ENCODE measurements at regions not wholly inside any gene's neighbourhood (a gene's known extent, or its start where the extent isn't known, plus 50 kb on each side); places are given as distances from the start of the nearest gene placed in this dataset.

DNA sequence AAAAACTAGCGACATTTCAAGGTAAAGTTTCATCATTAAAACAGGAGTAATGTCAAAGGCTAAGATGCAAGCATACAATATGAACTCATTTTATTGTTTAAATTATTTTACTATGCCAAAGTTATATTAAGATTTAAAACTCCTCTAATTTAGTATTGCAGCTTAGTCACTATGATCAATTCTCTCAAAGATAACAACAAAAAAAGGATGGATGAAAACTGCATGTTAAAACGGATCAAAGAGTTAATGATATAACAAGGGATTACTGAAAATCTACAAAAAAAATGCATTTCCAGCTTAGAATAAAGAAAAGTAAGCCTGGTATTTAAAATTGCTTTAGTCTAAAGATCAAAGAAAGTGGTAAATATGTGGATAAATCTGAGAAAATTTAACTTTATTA lies 587.8 kb upstream of the PCDH20 start:
- peaks cover 0 to 3% of the 10 kb centered on the region in 2 donors for H3K9me3 ChIP-seq
- no peak overlapping the region for H3K4me3 ChIP-seq
- TF ChIP-seq, protein P1, sequence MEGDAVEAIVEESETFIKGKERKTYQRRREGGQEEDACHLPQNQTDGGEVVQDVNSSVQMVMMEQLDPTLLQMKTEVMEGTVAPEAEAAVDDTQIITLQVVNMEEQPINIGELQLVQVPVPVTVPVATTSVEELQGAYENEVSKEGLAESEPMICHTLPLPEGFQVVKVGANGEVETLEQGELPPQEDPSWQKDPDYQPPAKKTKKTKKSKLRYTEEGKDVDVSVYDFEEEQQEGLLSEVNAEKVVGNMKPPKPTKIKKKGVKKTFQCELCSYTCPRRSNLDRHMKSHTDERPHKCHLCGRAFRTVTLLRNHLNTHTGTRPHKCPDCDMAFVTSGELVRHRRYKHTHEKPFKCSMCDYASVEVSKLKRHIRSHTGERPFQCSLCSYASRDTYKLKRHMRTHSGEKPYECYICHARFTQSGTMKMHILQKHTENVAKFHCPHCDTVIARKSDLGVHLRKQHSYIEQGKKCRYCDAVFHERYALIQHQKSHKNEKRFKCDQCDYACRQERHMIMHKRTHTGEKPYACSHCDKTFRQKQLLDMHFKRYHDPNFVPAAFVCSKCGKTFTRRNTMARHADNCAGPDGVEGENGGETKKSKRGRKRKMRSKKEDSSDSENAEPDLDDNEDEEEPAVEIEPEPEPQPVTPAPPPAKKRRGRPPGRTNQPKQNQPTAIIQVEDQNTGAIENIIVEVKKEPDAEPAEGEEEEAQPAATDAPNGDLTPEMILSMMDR (IDR thresholded peaks at IDR 0.05) = no peak

DNA sequence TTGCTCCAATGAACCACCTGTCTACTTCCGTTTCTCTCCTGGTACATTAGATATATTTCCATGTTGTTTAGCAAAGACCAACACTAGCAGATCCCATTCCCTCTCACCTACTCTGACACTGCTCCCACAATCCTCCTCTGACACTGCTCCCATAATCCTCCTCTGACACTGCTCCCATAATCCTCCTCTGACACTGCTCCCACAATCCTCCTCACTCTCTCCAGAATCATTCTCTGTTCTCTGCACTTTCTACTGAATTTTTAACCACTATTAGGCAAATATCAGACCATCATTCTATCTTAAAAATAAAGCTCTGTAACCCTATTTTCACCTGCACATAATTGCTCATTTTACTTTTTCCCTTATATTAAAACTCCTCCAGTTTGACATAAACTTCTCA lies 578.5 kb upstream of the PCDH20 start:
- Histone ChIP-seq H3K36me3 (no peaks in the 10 kb centered on the region), H3K27me3 (no peaks in the 10 kb centered on the region), H3K4me1 (no peaks in the 10 kb centered on the region), H3K9me3 (peaks cover 0 to 13% of the 10 kb centered on the region in 2 donors), H3K4me3 (no peak overlapping the region), H3K27ac (no peak overlapping the region)
- DNase-seq (ENCODE audit: low spot score) = no peak
- TF ChIP-seq, protein P1 (IDR thresholded peaks at IDR 0.05) = no peak

More for the DNA sequence above, 587.8 kb upstream of the PCDH20 start:
- Histone ChIP-seq H3K36me3 (no peaks in the 10 kb centered on the region), H3K27me3 (no peaks in the 10 kb centered on the region), H3K4me1 (no peaks in the 10 kb centered on the region), H3K27ac (no peak overlapping the region)
- DNase-seq (ENCODE audit: low spot score) = no peak

DNA sequence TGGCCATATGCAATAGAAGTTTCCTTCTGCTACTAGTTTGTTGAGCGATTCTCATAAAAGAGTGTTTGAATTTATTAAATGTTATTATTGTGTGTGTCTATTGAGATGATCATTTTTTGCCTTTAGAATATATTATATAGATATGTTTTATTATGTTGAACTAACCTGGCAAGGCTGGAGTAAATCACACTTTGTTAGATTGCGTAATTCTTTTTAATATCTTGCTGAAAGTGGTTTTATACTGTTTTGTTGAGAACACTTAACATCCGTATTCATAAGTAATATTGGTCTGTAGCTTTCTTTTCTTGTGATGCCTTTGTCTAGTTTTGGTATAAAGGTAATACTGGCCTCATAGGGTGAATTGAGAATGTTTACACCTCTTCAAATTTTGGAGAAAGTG lies 574.3 kb upstream of the PCDH20 start:
- TF ChIP-seq, protein P1 (IDR thresholded peaks at IDR 0.05) = no peak
- H3K27ac ChIP-seq = no peak overlapping the region
- H3K27me3 ChIP-seq = no peaks in the 10 kb centered on the region
- no peaks in the 10 kb centered on the region for H3K4me1 ChIP-seq
- no peak overlapping the region for H3K4me3 ChIP-seq
- no peak for DNase-seq (ENCODE audit: low spot score)
- no peaks in the 10 kb centered on the region for H3K36me3 ChIP-seq
- no peaks in the 10 kb centered on the region for H3K9me3 ChIP-seq

DNA sequence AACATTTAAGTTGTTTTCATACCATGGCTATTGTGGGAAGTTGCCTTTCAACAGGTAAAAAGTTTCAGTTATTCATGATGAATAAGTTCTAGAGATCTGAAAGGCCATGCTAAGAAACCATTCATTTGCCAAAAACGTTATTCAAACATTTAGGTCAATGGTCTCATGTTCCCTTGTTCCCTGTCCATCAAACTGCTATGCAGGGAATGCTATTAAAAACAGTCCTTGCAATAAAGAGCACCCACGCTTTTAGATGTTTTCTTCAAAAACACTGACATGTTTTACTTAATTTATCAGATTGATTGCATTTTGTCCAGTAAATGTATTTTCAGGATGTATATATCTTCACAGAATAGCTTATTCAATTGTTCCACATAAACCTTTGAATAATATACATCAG lies 573.2 kb upstream of the PCDH20 start:
- TF ChIP-seq, protein P1 (IDR thresholded peaks at IDR 0.05) = no peak
- H3K4me1 ChIP-seq = no peaks in the 10 kb centered on the region
- H3K36me3 ChIP-seq = no peaks in the 10 kb centered on the region
- H3K9me3 ChIP-seq = no peaks in the 10 kb centered on the region
- no peaks in the 10 kb centered on the region for H3K27me3 ChIP-seq
- H3K27ac ChIP-seq = no peak overlapping the region
- no peak overlapping the region for H3K4me3 ChIP-seq
- no peak for DNase-seq (ENCODE audit: low spot score)

DNA sequence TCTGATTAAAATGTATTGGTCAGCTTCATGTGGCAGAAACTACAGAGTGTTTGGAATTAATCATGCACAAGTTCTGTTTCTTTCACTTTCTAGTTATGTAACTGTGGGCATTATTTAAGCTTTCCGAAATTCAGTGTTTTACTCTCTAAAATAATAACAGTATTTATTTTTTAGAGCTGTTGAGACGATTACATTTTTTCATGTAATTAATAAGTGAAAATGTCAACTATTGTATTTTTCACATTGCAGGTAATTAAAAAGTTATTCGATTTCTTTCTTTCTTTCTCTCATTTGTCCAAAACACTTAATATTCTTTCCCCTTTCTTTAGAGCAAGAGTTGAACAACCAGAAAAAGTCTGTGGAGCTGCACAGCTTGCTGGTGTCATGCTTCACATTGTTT lies 559.4 kb upstream of the PCDH20 start:
- TF ChIP-seq, protein P1 (IDR thresholded peaks at IDR 0.05) = no peak
- H3K4me1 ChIP-seq = no peaks in the 10 kb centered on the region
- no peaks in the 10 kb centered on the region for H3K9me3 ChIP-seq
- no peak overlapping the region for H3K4me3 ChIP-seq
- no peak overlapping the region for H3K27ac ChIP-seq
- no peaks in the 10 kb centered on the region for H3K36me3 ChIP-seq
- no peaks in the 10 kb centered on the region for H3K27me3 ChIP-seq
- no peak for DNase-seq (ENCODE audit: low spot score)

DNA sequence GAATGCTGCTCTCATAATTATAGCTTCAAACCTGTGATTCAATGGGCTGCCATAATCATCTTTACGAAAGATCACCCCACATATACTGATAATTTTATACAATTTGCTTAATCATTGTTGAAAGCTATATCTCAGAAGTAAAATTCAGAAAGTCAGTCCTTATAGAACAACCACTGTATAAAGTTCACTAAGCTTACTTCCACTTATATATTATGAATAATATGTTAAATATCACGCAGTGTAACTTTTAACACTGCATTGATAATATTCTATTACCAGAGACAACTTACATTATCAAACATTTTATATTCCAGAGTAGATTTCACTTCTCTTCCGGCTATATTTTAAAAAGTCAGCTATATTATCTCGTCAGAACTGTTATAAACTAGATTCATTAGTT lies 550.1 kb upstream of the PCDH20 start:
- no peaks in the 10 kb centered on the region for H3K4me1 ChIP-seq
- TF ChIP-seq, protein P1 (IDR thresholded peaks at IDR 0.05) = no peak

More for the DNA sequence above, 550.1 kb upstream of the PCDH20 start:
- Histone ChIP-seq H3K9me3 (no peaks in the 10 kb centered on the region), H3K27me3 (peaks cover 0 to 3% of the 10 kb centered on the region in 2 donors), H3K27ac (no peak overlapping the region), H3K4me3 (no peak overlapping the region), H3K36me3 (no peaks in the 10 kb centered on the region)
- no peak for DNase-seq (ENCODE audit: low spot score)
